Activated CD8-positive, alpha-beta memory T cell treated with anti-CD3 and anti-CD28 coated beads for 4 hours (primary cell): ENCODE measurements at regions not wholly inside any gene's neighbourhood (a gene's known extent, or its start where the extent isn't known, plus 50 kb on each side); places are given as distances from the start of the nearest gene placed in this dataset.
A peak's percentile ranks its signal among the peaks of the same experiment; 100 is the strongest.
"Not testable (repeated sequence)": the region's sequence is repeated elsewhere in the genome, so short reads cannot be mapped to it uniquely, and the experiment has no call there.

ENCODE experiments used
- DNase-seq, 2 donors: peaks; one replicate each; pipeline ENCODE4 v3.0.0-alpha.2; 2020; ENCODE audit warnings: low read depth in 2 of 2

DNA sequence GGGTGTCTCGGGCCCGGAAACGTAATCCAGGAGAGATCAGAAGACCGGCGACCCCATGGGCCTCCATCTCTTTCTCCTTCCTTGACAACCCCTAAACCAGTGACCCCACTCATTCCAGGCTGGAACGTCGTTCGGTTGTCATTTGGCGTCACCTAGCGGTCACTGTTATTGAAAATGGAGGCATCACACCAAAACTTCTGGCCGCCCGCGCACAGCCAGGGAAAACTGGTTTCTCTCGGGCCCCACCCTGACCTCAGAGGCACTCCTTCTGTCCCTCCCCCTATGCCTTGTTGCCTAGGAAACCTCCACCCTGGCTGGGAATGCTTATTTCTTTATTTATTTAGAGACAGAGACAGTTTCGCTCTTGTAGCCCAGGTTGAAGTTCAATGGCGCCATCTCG is 2327.3 kb upstream of the TPTE start:
- not testable (repeated sequence) for DNase-seq

DNA sequence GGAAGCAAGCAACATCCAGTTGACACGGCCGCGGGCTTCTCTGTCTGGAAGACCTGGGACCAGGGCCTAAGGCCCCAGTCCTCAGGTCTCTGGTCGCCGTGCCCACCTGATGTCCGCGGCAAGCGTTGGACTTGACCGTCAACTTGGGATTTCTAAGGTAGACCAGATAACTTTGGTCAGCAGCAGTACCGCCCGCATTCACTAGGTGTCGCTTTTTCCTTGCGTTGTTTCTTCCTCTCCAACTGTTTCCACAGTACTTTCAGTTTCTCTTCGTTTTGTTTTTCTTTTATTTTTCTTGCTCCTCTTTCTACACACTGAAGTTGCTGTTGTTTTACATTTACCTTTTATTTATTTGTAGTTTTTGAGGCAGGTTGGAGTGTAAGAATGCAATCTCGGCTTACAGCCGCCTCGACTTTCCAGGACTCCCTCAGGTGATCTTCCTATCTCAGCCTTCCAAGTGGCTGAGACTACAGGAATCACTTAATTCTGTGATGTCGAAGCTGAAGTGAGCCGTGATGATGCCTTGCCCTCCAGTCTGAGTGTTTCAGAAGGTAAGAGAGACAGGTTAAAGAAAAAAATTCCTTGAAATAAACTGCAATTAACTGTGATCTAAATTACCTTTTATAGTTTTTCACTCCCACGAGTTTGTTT is 2323.9 kb upstream of the TPTE start:
- not testable (repeated sequence) for DNase-seq

DNA sequence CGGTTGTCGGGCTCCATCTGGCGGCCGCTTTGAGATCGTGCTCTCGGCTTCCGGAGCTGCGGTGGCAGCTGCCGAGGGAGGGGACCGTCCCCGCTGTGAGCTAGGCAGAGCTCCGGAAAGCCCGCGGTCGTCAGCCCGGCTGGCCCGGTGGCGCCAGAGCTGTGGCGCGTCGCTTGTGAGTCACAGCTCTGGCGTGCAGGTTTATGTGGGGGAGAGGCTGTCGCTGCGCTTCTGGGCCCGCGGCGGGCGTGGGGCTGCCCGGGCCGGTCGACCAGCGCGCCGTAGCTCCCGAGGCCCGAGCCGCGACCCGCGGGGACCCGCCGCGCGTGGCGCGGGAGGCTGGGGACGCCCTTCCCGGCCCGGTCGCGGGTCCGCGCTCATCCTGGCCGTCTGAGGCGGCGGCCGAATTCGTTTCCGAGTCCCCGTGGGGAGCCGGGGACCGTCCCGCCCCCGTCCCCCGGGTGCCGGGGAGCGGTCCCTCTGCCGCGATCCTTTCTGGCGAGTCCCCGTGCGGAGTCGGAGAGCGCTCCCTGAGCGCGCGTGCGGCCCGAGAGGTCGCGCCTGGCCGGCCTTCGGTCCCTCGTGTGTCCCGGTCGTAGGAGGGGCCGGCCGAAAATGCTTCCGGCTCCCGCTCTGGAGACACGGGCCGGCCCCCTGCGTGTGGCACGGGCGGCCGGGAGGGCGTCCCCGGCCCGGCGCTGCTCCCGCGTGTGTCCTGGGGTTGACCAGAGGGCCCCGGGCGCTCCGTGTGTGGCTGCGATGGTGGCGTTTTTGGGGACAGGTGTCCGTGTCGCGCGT is 2316.1 kb upstream of the TPTE start:
- not testable (repeated sequence) for DNase-seq

DNA sequence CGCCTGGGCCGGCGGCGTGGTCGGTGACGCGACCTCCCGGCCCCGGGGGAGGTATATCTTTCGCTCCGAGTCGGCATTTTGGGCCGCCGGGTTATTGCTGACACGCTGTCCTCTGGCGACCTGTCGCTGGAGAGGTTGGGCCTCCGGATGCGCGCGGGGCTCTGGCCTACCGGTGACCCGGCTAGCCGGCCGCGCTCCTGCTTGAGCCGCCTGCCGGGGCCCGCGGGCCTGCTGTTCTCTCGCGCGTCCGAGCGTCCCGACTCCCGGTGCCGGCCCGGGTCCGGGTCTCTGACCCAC is 2315.5 kb upstream of the TPTE start:
- DNase-seq = not testable (repeated sequence)

- DNase-seq = peak in 1 of 2 donors; percentile 69
Measured at GRCh38 chr21:8212986-8213550, 2308.3 kb upstream of the TPTE start.

GRCh38 chr21:8214539-8214938 is 2306.8 kb upstream of the TPTE start:
- not testable (repeated sequence) for DNase-seq

- not testable (repeated sequence) for DNase-seq
Measured at GRCh38 chr21:8229366-8230150, 2291.8 kb upstream of the TPTE start.

GRCh38 chr21:8231252-8231651 is 2290.1 kb upstream of the TPTE start:
- not testable (repeated sequence) for DNase-seq

DNA sequence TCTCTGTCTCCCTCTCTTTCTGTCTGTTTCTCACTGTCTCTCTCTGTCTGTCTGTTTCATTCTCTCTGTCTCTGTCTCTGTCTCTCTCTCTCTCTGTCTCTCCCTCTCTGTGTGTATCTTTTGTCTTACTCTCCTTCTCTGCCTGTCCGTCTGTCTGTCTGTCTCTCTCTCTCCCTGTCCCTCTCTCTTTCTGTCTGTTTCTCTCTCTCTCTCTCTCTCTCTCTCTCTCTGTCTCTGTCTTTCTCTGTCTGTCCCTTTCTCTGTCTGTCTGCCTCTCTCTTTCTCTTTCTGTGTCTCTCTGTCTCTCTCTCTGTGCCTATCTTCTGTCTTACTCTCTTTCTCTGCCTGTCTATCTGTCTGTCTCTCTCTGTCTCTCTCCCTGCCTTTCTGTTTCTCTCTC is 2288.4 kb upstream of the TPTE start:
- not testable (repeated sequence) for DNase-seq

GRCh38 chr21:8234059-8234458 is 2287.3 kb upstream of the TPTE start:
- not testable (repeated sequence) for DNase-seq

GRCh38 chr21:8244723-8245641 is 2276.4 kb upstream of the TPTE start:
- DNase-seq = not testable (repeated sequence)

DNA sequence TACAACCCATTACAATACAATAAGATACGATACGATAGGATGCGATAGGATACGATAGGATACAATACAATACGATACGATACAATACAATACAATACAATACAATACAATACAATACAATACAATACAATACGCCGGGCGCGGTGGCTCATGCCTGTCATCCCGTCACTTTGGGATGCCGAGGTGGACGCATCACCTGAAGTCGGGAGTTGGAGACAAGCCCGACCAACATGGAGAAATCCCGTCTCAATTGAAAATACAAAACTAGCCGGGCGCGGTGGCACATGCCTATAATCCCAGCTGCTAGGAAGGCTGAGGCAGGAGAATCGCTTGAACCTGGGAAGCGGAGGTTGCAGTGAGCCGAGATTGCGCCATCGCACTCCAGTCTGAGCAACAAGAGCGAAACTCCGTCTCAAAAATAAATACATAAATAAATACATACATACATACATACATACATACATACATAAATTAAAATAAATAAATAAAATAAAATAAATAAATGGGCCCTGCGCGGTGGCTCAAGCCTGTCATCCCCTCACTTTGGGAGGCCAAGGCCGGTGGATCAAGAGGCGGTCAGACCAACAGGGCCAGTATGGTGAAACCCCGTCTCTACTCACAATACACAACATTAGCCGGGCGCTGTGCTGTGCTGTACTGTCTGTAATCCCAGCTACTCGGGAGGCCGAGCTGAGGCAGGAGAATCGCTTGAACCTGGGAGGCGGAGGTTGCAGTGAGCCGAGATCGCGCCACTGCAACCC is 2275.6 kb upstream of the TPTE start:
- not testable (repeated sequence) for DNase-seq

DNA sequence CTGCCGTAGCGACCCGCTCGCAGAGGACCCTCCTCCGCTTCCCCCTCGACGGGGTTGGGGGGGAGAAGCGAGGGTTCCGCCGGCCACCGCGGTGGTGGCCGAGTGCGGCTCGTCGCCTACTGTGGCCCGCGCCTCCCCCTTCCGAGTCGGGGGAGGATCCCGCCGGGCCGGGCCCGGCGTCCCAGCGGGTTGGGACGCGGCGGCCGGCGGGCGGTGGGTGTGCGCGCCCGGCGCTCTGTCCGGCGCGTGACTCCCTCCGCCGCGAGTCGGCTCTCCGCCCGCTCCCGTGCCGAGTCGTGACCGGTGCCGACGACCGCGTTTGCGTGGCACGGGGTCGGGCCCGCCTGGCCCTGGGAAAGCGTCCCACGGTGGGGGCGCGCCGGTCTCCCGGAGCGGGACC is 2269.7 kb upstream of the TPTE start:
- DNase-seq = not testable (repeated sequence)

DNA sequence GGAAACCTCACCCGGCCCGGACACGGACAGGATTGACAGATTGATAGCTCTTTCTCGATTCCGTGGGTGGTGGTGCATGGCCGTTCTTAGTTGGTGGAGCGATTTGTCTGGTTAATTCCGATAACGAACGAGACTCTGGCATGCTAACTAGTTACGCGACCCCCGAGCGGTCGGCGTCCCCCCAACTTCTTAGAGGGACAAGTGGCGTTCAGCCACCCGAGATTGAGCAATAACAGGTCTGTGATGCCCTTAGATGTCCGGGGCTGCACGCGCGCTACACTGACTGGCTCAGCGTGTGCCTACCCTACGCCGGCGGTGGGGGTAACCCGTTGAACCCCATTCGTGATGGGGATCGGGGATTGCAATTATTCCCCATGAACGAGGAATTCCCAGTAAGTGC is 2266.3 kb upstream of the TPTE start:
- not testable (repeated sequence) for DNase-seq

- peak in 1 of 2 donors; percentile 7 for DNase-seq
Measured at GRCh38 chr21:8257083-8257799, 2264.1 kb upstream of the TPTE start.

- not testable (repeated sequence) for DNase-seq
Measured at GRCh38 chr21:8260065-8260627, 2261.2 kb upstream of the TPTE start.
